Neural crest cell (in vitro differentiated cells): ENCODE measurements at regions not wholly inside any gene's neighbourhood (a gene's known extent, or its start where the extent isn't known, plus 50 kb on each side); places are given as distances from the start of the nearest gene placed in this dataset.
"Not testable (repeated sequence)": the region's sequence is repeated elsewhere in the genome, so short reads cannot be mapped to it uniquely, and the experiment has no call there.

ENCODE experiments used
- DNase-seq: peaks from one replicate; pipeline ENCODE4 v3.0.0; 2021; ENCODE audit warnings: low read depth, mixed read lengths, low spot score
- H3K27ac Mint-ChIP-seq: one replicate; pipeline ENCODE4 v1.8.0; 2021; ENCODE audit warnings: mild to moderate bottlenecking, mixed read lengths; ENCODE audit not compliant: unreplicated experiment
- H3K27me3 Mint-ChIP-seq: 2 replicates; pipeline ENCODE4 v1.8.0; 2021; ENCODE audit warnings: low read depth, mild to moderate bottlenecking, mixed read lengths
- H3K36me3 Mint-ChIP-seq: 2 replicates; pipeline ENCODE4 v1.8.0; 2021; ENCODE audit warnings: low read depth, mild to moderate bottlenecking, mixed read lengths
- H3K4me1 Mint-ChIP-seq: 2 replicates; pipeline ENCODE4 v1.8.0; 2021; ENCODE audit warnings: mixed read lengths
- H3K4me3 Mint-ChIP-seq: one replicate; pipeline ENCODE4 v1.8.0; 2021; ENCODE audit warnings: mild to moderate bottlenecking, mixed read lengths
- H3K9me3 Mint-ChIP-seq: 2 replicates; pipeline ENCODE4 v1.8.0; 2021; ENCODE audit warnings: mixed read lengths
- TF ChIP-seq, protein P1 (sequence below): fragments of 200-600 bp; sonication (generic); conservative IDR thresholded peaks from 2 replicates; pipeline ENCODE4 v1.5.0; 2021; ENCODE audit warnings: antibody characterized with exemption, mild to moderate bottlenecking

DNA sequence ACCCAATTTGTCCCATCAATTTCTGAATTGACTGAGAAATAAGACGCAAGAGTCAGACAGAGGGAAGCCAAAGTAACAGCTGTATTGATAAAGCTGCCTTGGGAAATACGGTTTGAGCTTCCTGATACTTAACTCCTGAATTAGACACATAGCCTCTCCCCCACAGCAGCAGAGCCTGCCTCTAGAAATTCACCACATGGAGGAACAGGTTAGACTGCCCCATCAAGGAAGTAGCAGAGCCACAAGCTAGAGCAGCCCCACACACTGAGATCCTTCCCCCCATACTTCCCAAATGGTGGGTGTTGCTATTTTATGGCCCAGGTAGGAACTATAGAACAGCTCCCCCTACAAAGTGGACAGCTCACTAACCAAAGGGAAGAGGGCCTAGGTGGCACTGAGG is 220.0 kb downstream of the SMAD2 start:
- Mint-ChIP-seq H3K4me1 (no peaks in the 10 kb centered on the region), H3K4me3 (no peak overlapping the region), H3K27ac (no peak overlapping the region)

DNA sequence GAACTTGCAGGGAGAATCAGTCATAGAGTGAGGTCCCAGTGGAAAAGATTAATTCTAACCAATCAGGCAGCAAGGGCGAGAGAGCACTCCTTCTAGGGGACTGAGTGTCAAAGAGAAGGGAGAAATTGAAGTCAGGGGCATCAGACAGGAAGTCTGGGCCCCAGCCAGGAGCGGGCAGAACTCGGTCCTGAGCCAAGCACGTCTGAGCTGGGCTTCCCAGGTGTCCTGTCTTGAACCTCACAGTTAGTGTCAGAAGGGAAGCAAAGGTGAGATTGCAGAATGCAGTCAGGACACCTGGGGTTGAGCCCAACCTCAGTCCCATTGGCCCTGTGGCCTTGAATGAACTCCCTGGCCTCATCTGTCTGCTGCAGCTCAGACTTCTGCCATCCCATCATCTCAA is 220.9 kb downstream of the SMAD2 start:
- Mint-ChIP-seq H3K4me1 (no peaks in the 10 kb centered on the region), H3K27ac (no peak overlapping the region), H3K9me3 (no peaks in the 10 kb centered on the region), H3K36me3 (no peaks in the 10 kb centered on the region), H3K27me3 (peaks cover 2% of the 10 kb centered on the region), H3K4me3 (no peak overlapping the region)
- DNase-seq, result no peak
- TF ChIP-seq, protein P1, sequence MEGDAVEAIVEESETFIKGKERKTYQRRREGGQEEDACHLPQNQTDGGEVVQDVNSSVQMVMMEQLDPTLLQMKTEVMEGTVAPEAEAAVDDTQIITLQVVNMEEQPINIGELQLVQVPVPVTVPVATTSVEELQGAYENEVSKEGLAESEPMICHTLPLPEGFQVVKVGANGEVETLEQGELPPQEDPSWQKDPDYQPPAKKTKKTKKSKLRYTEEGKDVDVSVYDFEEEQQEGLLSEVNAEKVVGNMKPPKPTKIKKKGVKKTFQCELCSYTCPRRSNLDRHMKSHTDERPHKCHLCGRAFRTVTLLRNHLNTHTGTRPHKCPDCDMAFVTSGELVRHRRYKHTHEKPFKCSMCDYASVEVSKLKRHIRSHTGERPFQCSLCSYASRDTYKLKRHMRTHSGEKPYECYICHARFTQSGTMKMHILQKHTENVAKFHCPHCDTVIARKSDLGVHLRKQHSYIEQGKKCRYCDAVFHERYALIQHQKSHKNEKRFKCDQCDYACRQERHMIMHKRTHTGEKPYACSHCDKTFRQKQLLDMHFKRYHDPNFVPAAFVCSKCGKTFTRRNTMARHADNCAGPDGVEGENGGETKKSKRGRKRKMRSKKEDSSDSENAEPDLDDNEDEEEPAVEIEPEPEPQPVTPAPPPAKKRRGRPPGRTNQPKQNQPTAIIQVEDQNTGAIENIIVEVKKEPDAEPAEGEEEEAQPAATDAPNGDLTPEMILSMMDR, result no peak

More for the DNA sequence above, 220.0 kb downstream of the SMAD2 start:
- DNase-seq, result no peak
- H3K27me3 Mint-ChIP-seq, result peaks cover 6% of the 10 kb centered on the region
- H3K9me3 Mint-ChIP-seq, result no peaks in the 10 kb centered on the region
- no peaks in the 10 kb centered on the region for H3K36me3 Mint-ChIP-seq
- TF ChIP-seq, protein P1, result no peak

DNA sequence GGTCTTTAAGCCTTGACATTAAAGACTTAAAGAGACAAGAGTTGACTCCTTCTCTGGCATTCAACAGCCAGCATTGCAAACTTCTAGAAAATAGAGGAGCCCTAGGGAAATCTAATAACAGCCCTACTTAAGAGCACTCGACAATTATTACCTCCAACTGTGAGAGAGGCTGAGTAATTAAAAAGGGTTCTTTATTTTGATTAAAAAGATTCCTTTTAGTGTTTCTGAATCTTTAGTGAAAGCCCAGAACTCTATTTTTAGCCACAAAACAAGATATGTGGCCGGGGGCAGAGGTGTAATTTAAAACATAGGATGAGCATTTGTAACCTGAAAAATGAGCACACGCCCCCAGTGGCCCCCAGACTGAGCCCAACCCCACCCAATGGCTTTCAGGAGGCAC is 222.3 kb downstream of the SMAD2 start:
- TF ChIP-seq, protein P1, result no peak
- DNase-seq, result no peak
- Mint-ChIP-seq H3K9me3 (no peaks in the 10 kb centered on the region), H3K4me1 (no peaks in the 10 kb centered on the region), H3K27ac (no peak overlapping the region), H3K27me3 (peaks cover 5% of the 10 kb centered on the region), H3K4me3 (no peak overlapping the region), H3K36me3 (no peaks in the 10 kb centered on the region)

DNA sequence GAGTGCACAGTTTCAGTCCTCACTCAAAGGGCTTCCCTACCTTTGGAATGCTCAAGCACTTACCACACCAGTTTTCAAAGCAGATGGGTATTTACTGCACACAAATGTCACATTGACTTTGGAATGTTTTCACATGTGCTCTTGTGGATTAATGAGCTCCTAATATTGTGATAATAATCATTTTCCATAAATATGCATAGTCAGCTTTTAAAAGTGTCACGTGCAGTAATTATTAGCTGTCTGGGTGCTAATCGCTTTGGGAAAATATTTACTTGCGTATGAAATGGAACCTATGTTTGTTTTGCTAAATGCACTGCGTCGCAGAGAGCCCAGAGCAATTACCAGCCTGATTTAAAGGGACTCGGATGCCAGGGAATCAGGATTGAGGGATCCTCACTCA is 229.3 kb downstream of the SMAD2 start:
- no peak overlapping the region for H3K27ac Mint-ChIP-seq
- H3K4me1 Mint-ChIP-seq, result no peaks in the 10 kb centered on the region
- TF ChIP-seq, protein P1, result no peak
- H3K27me3 Mint-ChIP-seq, result peaks cover 28% of the 10 kb centered on the region
- H3K9me3 Mint-ChIP-seq, result no peaks in the 10 kb centered on the region
- no peaks in the 10 kb centered on the region for H3K36me3 Mint-ChIP-seq
- DNase-seq, result no peak
- no peak overlapping the region for H3K4me3 Mint-ChIP-seq

DNA sequence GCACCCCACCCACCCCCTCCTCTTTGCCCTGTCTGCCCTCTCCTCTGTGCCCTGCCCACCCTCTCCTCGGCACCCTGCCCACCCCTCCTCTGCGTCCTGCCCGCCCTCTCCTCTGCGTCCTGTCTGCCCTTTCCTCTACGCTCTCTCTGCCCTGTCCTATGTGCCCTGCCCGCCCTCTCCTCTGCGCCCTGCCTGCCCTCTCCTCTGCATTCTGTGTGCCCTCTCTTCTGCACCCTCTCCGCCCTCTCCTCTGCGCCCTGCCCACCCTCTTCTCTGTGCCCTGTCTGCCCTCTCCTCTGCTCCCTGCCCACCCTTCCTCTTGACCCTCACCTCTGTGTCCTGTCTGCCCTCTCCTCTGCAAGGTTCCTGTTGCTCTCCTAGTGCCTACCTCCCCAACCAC is 233.6 kb downstream of the SMAD2 start:
- no peaks in the 10 kb centered on the region for H3K36me3 Mint-ChIP-seq
- no peaks in the 10 kb centered on the region for H3K9me3 Mint-ChIP-seq
- no peaks in the 10 kb centered on the region for H3K4me1 Mint-ChIP-seq
- TF ChIP-seq, protein P1, result no peak
- no peak for DNase-seq
- no peak overlapping the region for H3K27ac Mint-ChIP-seq
- peaks cover 43% of the 10 kb centered on the region for H3K27me3 Mint-ChIP-seq
- no peak overlapping the region for H3K4me3 Mint-ChIP-seq

DNA sequence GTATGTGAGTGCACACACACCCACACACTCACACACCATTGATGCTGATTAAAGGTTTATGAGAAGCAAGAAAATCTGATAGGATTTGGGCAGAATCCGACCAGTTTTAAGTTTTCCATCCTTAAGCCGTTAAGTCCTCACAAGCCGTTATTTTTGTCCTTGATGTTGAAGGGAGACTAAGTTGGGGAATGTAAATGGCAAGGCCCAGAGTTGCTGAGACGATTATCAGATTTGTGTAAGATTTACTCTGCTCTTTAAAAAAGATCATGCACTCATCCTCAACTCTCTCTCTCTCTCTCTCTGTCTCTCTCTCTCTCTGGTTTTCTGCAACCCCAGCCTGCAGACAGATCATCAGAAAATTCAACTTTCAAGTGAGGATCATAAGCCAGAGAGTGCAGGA is 238.8 kb downstream of the SMAD2 start:
- no peak overlapping the region for H3K4me3 Mint-ChIP-seq
- peaks cover 28% of the 10 kb centered on the region for H3K27me3 Mint-ChIP-seq
- H3K36me3 Mint-ChIP-seq, result no peaks in the 10 kb centered on the region
- no peak overlapping the region for H3K27ac Mint-ChIP-seq
- H3K4me1 Mint-ChIP-seq, result no peaks in the 10 kb centered on the region
- TF ChIP-seq, protein P1, result no peak
- no peak for DNase-seq
- no peaks in the 10 kb centered on the region for H3K9me3 Mint-ChIP-seq

DNA sequence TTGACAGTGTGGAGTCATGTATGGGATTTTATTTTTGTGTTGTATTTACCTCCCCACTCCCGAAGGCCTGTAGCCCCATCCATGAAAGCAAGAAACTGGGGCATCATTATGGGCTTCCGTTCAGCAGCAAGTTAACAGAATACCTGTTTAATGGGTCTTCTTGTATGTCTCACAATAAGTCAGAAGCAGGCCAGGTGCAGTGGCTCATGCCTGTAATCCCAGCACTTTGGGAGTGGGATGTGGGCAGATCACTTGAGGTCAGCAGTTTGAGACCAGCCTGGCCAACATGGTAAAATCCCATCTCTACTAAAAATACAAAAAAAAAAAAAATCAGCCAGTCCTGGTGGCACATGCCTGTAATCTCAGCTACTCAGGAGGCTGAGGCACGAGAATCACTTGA is 239.7 kb downstream of the SMAD2 start:
- not testable (repeated sequence) for DNase-seq, H3K36me3 Mint-ChIP-seq, H3K4me1 Mint-ChIP-seq, H3K27ac Mint-ChIP-seq, H3K4me3 Mint-ChIP-seq, H3K9me3 Mint-ChIP-seq
- H3K27me3 Mint-ChIP-seq, result peaks cover 20% of the 10 kb centered on the region
